ENCODE measurements at regions not wholly inside any gene's neighbourhood (a gene's known extent, or its start where the extent isn't known, plus 50 kb on each side); places are given as distances from the start of the nearest gene placed in this dataset.
"Not testable (repeated sequence)": the region's sequence is repeated elsewhere in the genome, so short reads cannot be mapped to it uniquely, and the experiment has no call there.

GRCh38 chr5:12947379-12947778 lies 997.1 kb downstream of the DNAH5 start:
- Histone ChIP-seq H3K36me3 (no peaks in the 10 kb centered on the region), H3K4me1 (no peaks in the 10 kb centered on the region), H3K4me3 (no peak overlapping the region), H3K27me3 (no peaks in the 10 kb centered on the region), H3K27ac (no peak overlapping the region), H3K9me3 (no peaks in the 10 kb centered on the region)
- WGBS, 2 donors: 84 to 93% methylated on average over 3 of the region's 3 CpGs
- ATAC-seq (ENCODE audit: low FRiP score in 2 of 2) (no peak), DNase-seq (no peak)
- TF ChIP-seq POLR2A (IDR thresholded peaks at IDR 0.05) (no peak), CTCF (IDR thresholded peaks at IDR 0.05) (no peak), POLR2AphosphoS5 (IDR thresholded peaks at IDR 0.05) (no peak), EP300 (IDR thresholded peaks at IDR 0.05) (no peak)

GRCh38 chr5:12945477-12945876 lies 999.0 kb downstream of the DNAH5 start:
- H3K27me3 ChIP-seq; H3K4me1 ChIP-seq; H3K27ac ChIP-seq; ATAC-seq (ENCODE audit: low FRiP score in 2 of 2); H3K36me3 ChIP-seq; H3K4me3 ChIP-seq; DNase-seq; H3K9me3 ChIP-seq: not testable (repeated sequence)
- 72 to 78% methylated on average over 1 of the region's 1 CpG for WGBS, 2 donors

- TF ChIP-seq POLR2AphosphoS5 (IDR thresholded peaks at IDR 0.05) (no peak), CTCF (IDR thresholded peaks at IDR 0.05) (no peak), POLR2A (IDR thresholded peaks at IDR 0.05) (no peak), EP300 (IDR thresholded peaks at IDR 0.05) (no peak)
- H3K9me3 ChIP-seq: no peaks in the 10 kb centered on the region
- H3K4me3 ChIP-seq: no peak overlapping the region
- DNase-seq (no peak), ATAC-seq (ENCODE audit: low FRiP score in 2 of 2) (no peak)
- WGBS, 2 donors: 88 to 91% methylated on average over 5 of the region's 5 CpGs
- no peaks in the 10 kb centered on the region for H3K36me3 ChIP-seq
- H3K27ac ChIP-seq: no peak overlapping the region
- no peaks in the 10 kb centered on the region for H3K27me3 ChIP-seq
- no peaks in the 10 kb centered on the region for H3K4me1 ChIP-seq
These were observed 1008.3 kb downstream of the DNAH5 start for GRCh38 chr5:12936221-12936620.

GRCh38 chr5:12934722-12935121 lies 1009.8 kb downstream of the DNAH5 start:
- Histone ChIP-seq H3K27ac (no peak overlapping the region), H3K36me3 (no peaks in the 10 kb centered on the region), H3K9me3 (no peaks in the 10 kb centered on the region), H3K4me1 (no peaks in the 10 kb centered on the region), H3K27me3 (no peaks in the 10 kb centered on the region), H3K4me3 (no peak overlapping the region)
- 75% methylated on average over 1 of the region's 1 CpG for WGBS, 2 donors
- DNase-seq (no peak), ATAC-seq (ENCODE audit: low FRiP score in 2 of 2) (no peak)
- TF ChIP-seq CTCF (IDR thresholded peaks at IDR 0.05) (no peak), POLR2AphosphoS5 (IDR thresholded peaks at IDR 0.05) (no peak), EP300 (IDR thresholded peaks at IDR 0.05) (no peak), POLR2A (IDR thresholded peaks at IDR 0.05) (no peak)

GRCh38 chr5:12920527-12920926 lies 1016.3 kb upstream of the CTNND2 start:
- DNase-seq (no peak), ATAC-seq (ENCODE audit: low FRiP score in 2 of 2) (no peak)
- H3K27me3 ChIP-seq: no peaks in the 10 kb centered on the region
- WGBS, 2 donors: 61 to 91% methylated on average over 2 of the region's 2 CpGs
- H3K4me3 ChIP-seq: no peak overlapping the region
- H3K27ac ChIP-seq: no peak overlapping the region
- H3K9me3 ChIP-seq: no peaks in the 10 kb centered on the region
- no peaks in the 10 kb centered on the region for H3K4me1 ChIP-seq
- no peaks in the 10 kb centered on the region for H3K36me3 ChIP-seq
- TF ChIP-seq POLR2A (IDR thresholded peaks at IDR 0.05) (no peak), POLR2AphosphoS5 (IDR thresholded peaks at IDR 0.05) (no peak), CTCF (IDR thresholded peaks at IDR 0.05) (no peak), EP300 (IDR thresholded peaks at IDR 0.05) (no peak)

All from upper lobe of left lung (tissue), 6 donors.